22Rv1 (cell line): ENCODE measurements at regions not wholly inside any gene's neighbourhood (a gene's known extent, or its start where the extent isn't known, plus 50 kb on each side); places are given as distances from the start of the nearest gene placed in this dataset.

Experiments used
- ZFX ChIP-seq: fragments of 450-650 bp; IDR thresholded peaks from 2 replicates; pipeline ENCODE4 v1.6.1; 2017; ENCODE audit warnings: antibody characterized with exemption, borderline replicate concordance
- TF ChIP-seq, protein P1 (sequence below): fragments of 450-650 bp; IDR thresholded peaks from 2 replicates; pipeline ENCODE4 v1.5.1; 2017; ENCODE audit warnings: mild to moderate bottlenecking

DNA sequence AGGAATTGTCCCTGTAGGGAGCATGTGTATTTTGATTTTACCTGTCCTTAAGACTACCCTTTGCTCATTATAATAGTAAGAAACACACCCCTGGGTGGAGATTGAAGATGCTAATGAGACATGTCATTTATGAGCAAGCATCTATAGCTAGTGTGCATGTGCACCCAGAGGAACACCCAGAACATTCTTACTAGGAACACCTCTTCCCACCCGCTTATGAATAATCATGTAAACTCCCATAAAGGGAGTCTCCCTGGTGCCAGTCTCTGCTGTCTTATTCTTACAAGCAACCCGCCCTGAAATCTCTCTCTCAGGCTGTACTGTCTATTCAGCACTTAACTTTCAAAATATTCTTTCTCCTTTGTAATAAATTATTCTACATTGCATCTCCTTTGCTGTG lies 1227.3 kb downstream of the ROBO1 start:
- TF ChIP-seq, protein P1, sequence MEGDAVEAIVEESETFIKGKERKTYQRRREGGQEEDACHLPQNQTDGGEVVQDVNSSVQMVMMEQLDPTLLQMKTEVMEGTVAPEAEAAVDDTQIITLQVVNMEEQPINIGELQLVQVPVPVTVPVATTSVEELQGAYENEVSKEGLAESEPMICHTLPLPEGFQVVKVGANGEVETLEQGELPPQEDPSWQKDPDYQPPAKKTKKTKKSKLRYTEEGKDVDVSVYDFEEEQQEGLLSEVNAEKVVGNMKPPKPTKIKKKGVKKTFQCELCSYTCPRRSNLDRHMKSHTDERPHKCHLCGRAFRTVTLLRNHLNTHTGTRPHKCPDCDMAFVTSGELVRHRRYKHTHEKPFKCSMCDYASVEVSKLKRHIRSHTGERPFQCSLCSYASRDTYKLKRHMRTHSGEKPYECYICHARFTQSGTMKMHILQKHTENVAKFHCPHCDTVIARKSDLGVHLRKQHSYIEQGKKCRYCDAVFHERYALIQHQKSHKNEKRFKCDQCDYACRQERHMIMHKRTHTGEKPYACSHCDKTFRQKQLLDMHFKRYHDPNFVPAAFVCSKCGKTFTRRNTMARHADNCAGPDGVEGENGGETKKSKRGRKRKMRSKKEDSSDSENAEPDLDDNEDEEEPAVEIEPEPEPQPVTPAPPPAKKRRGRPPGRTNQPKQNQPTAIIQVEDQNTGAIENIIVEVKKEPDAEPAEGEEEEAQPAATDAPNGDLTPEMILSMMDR, result no peak
- TF ChIP-seq ZFX, result no peak
